Activated naive CD8-positive, alpha-beta T cell treated with anti-CD3 and anti-CD28 coated beads, Interleukin-2, amount 50 U/mL, for 24 hours (primary cell): ENCODE measurements at regions not wholly inside any gene's neighbourhood (a gene's known extent, or its start where the extent isn't known, plus 50 kb on each side); places are given as distances from the start of the nearest gene placed in this dataset.
"Not testable (repeated sequence)": the region's sequence is repeated elsewhere in the genome, so short reads cannot be mapped to it uniquely, and the experiment has no call there.

Experiments used
- ATAC-seq: fragments of 150-1000 bp; cut with Tn5 transposase; one replicate; pipeline ENCODE4 v1.10.0; 2021
- DNase-seq: peaks from one replicate; pipeline ENCODE4 v3.0.0; 2021
- H3K27ac Mint-ChIP-seq: one replicate; pipeline ENCODE4 v1.8.0; 2021; ENCODE audit warnings: mild to moderate bottlenecking, mixed read lengths
- H3K27me3 Mint-ChIP-seq: one replicate; pipeline ENCODE4 v1.8.0; 2021; ENCODE audit warnings: mixed read lengths
- H3K36me3 Mint-ChIP-seq: one replicate; pipeline ENCODE4 v1.8.0; 2021; ENCODE audit warnings: low read depth, mixed read lengths
- H3K4me1 Mint-ChIP-seq: one replicate; pipeline ENCODE4 v1.8.0; 2021; ENCODE audit warnings: mixed read lengths
- H3K4me3 Mint-ChIP-seq: one replicate; pipeline ENCODE4 v1.8.0; 2021; ENCODE audit warnings: mild to moderate bottlenecking, moderate library complexity, mixed read lengths
- H3K9me3 Mint-ChIP-seq: one replicate; pipeline ENCODE4 v1.8.0; 2021; ENCODE audit warnings: mixed read lengths

DNA sequence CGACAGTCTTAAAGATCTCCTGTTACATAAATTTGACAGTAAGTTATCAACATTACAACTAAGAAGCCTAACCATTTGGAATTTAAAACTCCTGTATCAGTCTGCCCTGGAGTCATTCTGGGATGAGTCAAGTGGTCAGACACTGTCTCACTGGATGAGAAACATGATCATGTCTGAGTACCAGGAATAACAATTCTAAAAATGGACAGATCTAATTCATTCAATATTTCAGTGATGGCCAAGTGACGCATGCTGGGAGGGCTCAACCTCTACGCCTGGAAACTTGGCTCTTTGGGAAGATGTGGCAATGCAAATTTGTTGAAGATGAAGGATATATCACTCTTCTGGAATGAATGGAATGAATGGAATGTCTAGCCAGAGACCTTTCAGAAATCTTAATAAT lies 1427.2 kb downstream of the STIM2 start:
- DNase-seq, result no peak
- Mint-ChIP-seq H3K36me3 (no peaks in the 10 kb centered on the region), H3K9me3 (peaks cover 21% of the 10 kb centered on the region), H3K27ac (no peak overlapping the region), H3K4me3 (no peak overlapping the region), H3K4me1 (no peaks in the 10 kb centered on the region), H3K27me3 (no peaks in the 10 kb centered on the region)
- no peak for ATAC-seq

DNA sequence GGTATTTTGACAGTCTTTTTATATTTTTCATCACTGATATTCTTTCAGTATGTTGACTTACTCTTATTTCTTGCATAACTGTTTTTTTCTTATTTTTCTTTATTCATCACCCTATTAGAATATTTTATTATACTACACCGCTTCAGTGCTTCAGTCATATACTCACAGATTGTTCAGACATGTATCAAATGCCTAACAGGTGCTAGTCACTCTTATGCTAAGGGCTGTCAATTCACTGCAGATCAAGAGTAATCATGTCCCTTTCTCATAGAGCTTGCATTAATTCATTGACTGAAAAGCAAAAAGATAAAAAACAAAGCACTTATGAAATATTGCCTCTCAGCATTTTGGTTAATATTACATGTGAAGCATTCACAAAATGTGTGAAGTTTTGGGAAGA lies 1435.6 kb downstream of the STIM2 start:
- H3K9me3 Mint-ChIP-seq, result peaks cover 13% of the 10 kb centered on the region
- DNase-seq (no peak), ATAC-seq (no peak)
- H3K4me3 Mint-ChIP-seq, result no peak overlapping the region
- H3K36me3 Mint-ChIP-seq, result no peaks in the 10 kb centered on the region
- no peaks in the 10 kb centered on the region for H3K27me3 Mint-ChIP-seq
- no peaks in the 10 kb centered on the region for H3K4me1 Mint-ChIP-seq
- H3K27ac Mint-ChIP-seq, result no peak overlapping the region

DNA sequence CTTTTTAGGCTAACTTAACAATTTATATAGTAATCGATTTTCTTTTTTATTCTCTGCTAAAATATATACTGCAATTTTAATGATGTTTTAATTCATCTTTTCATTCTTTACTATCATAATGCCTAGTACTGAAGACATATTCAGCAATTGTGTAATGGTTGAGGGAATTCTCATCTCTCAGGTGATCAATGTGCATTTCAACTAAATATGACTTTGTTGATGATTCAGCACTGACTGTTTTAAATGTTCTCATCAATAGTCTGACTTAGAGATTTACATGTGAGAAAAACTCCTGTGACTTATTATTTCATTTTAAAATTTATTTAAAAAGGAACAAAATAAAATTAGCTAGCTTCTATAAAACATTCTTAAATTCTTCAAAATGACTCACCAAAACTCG lies 1450.3 kb downstream of the STIM2 start:
- DNase-seq (no peak), ATAC-seq (no peak)
- Mint-ChIP-seq H3K4me1 (no peaks in the 10 kb centered on the region), H3K27me3 (no peaks in the 10 kb centered on the region), H3K27ac (no peak overlapping the region), H3K9me3 (peaks cover 6% of the 10 kb centered on the region), H3K36me3 (no peaks in the 10 kb centered on the region), H3K4me3 (no peak overlapping the region)

DNA sequence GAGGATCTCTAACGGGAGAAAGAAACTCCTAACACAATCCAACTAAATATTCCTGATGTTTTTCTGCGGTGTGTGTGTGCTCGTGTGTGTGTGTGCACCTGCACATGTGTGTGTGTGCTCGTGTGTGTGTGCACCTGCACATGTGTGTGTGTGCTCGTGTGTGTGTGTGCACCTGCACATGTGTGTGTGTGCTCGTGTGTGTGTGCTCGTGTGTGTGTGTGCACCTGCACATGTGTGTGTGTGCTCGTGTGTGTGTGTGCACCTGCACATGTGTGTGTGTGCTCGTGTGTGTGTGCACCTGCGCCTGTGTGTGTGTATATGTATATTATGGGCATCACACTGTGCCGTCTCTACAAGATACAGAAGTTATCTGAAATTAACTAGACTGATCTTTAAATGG lies 1451.9 kb downstream of the STIM2 start:
- not testable (repeated sequence) for H3K9me3 Mint-ChIP-seq, H3K27ac Mint-ChIP-seq, H3K4me1 Mint-ChIP-seq, DNase-seq, ATAC-seq, H3K4me3 Mint-ChIP-seq, H3K27me3 Mint-ChIP-seq, H3K36me3 Mint-ChIP-seq

DNA sequence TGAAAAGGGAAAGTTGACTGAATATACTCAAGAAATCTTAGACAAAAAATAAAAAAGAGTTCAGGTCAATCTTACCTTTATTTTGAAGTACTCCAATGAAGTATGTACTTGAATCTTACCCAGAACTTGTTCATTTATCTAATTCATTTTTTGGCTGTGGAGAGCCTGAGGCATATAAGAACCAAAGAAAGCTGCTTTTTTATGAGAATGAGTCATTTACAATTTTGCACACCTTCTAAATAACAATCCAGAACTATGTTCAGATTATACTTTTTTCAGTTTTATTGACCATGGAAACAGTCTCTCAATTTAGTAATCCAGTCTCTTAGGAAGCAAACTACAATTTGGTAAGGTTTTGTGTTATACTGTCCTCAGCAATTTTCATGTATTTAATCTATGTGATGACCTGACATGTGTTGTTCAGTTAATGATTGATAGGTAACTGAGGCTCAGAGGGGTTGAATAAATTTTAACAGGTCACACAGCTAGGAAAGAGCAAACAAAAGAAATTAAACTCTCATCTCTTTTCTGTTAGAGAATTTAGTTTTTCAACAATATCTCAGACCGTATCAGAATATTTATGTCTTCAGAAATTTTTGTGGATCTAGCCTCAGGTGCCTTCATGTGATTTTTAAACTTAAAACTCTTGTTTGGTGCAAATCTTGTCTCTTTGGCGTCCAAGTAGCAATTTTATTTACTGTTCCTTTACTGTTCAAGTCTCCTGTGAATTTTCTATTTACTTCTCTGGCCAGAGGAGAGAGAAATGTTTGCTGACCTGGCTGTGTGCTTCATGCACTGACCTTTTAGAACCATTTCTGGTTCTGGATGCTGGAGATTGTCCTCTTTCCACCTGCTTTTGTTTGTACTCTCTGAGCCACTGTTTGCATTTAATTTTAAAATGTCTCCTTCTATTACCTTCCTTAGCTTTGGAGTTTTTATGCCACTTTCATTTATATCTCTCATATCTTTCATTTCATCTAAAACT lies 1453.4 kb downstream of the STIM2 start:
- no peak for DNase-seq
- no peak overlapping the region for H3K27ac Mint-ChIP-seq
- no peaks in the 10 kb centered on the region for H3K27me3 Mint-ChIP-seq
- no peak for ATAC-seq
- no peak overlapping the region for H3K4me3 Mint-ChIP-seq
- no peaks in the 10 kb centered on the region for H3K4me1 Mint-ChIP-seq
- no peaks in the 10 kb centered on the region for H3K36me3 Mint-ChIP-seq
- H3K9me3 Mint-ChIP-seq, result peaks cover 6% of the 10 kb centered on the region

DNA sequence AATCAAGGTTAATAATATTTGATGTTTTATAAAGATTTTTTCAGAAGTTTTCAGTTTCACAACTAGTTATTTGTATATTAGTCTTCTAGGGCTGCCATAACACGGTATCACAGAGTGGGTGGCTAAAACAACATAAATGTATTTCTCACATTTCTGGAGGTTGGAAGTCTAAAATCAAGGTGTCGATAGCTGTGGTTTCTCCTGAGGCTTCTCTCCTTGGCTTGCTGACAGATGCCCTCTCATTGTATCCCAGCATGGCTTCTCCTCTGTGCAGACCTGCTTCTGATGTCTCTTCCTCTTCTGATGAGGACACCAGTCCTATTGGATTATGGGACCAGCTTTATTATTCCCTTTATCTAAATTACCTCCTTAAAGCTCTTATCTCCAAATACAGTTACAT lies 1456.6 kb downstream of the STIM2 start:
- no peaks in the 10 kb centered on the region for H3K36me3 Mint-ChIP-seq
- H3K9me3 Mint-ChIP-seq, result peaks cover 9% of the 10 kb centered on the region
- H3K27ac Mint-ChIP-seq, result no peak overlapping the region
- no peaks in the 10 kb centered on the region for H3K4me1 Mint-ChIP-seq
- DNase-seq, result no peak
- H3K27me3 Mint-ChIP-seq, result no peaks in the 10 kb centered on the region
- ATAC-seq, result no peak
- H3K4me3 Mint-ChIP-seq, result no peak overlapping the region

DNA sequence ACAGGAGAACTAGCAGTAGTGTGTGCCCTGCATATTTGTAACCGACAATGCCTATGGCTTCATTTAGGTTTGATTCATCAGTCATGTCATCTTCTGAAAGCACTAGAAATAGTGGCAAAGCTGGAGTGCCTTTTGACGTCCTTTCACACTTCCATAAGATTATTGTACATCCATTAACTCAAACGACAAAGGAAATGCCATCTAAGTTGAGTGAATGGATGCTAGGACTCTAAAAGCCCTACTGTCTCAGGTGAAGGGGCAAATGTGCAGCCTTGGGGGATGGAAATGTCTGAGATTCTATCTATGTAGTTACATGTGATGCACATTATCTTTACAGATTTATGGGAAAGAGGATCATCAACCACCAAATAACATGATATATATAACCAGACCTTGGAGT lies 1473.6 kb downstream of the STIM2 start:
- no peak for DNase-seq
- H3K27ac Mint-ChIP-seq, result no peak overlapping the region
- H3K27me3 Mint-ChIP-seq, result no peaks in the 10 kb centered on the region
- H3K4me3 Mint-ChIP-seq, result no peak overlapping the region
- H3K4me1 Mint-ChIP-seq, result no peaks in the 10 kb centered on the region
- H3K36me3 Mint-ChIP-seq, result no peaks in the 10 kb centered on the region
- H3K9me3 Mint-ChIP-seq, result peaks cover 5% of the 10 kb centered on the region
- ATAC-seq, result no peak

DNA sequence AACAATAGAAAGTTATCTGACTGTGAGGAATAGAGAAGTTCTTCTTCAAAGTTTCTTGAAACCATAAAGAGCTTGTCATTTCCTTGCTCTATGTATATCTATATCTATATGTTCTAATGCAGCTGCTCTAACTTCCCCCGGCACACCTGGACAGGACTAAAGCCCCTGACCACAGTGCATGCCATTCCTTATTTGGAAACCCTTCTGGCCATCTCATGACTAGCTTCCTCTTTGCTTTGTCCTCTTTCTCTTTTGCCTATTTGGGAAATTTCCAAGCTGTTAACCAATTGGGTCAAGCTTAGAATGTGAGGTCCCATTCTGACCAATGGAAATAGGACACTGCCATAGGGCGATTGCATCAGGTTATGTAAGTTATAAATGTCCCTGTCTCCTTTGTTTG lies 1481.1 kb downstream of the STIM2 start:
- H3K4me3 Mint-ChIP-seq, result no peak overlapping the region
- H3K4me1 Mint-ChIP-seq, result no peaks in the 10 kb centered on the region
- DNase-seq, result no peak
- no peaks in the 10 kb centered on the region for H3K36me3 Mint-ChIP-seq
- no peak overlapping the region for H3K27ac Mint-ChIP-seq
- no peaks in the 10 kb centered on the region for H3K27me3 Mint-ChIP-seq
- peaks cover 21% of the 10 kb centered on the region for H3K9me3 Mint-ChIP-seq
- no peak for ATAC-seq

DNA sequence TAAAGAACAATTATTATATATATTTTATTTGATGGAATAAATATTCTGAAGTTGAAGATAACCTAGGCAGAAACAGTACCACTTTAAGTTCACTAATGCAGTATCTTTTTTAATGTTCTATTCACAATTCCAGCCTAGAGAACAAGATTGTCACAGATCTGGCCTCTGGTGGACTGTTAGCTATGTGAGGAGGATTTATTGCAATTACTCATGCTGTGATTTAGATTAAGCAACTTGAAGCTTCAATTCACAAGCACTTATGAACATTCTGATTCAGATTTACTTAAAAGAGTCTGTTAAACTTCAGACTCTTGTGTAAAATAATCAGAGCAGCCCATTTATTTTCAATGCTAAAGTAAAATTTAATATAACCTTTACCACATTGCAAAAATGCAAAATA lies 1489.8 kb downstream of the STIM2 start:
- ATAC-seq (no peak), DNase-seq (no peak)
- no peaks in the 10 kb centered on the region for H3K4me1 Mint-ChIP-seq
- H3K27ac Mint-ChIP-seq, result no peak overlapping the region
- no peak overlapping the region for H3K4me3 Mint-ChIP-seq
- no peaks in the 10 kb centered on the region for H3K36me3 Mint-ChIP-seq
- H3K9me3 Mint-ChIP-seq, result peaks cover 4% of the 10 kb centered on the region
- no peaks in the 10 kb centered on the region for H3K27me3 Mint-ChIP-seq

DNA sequence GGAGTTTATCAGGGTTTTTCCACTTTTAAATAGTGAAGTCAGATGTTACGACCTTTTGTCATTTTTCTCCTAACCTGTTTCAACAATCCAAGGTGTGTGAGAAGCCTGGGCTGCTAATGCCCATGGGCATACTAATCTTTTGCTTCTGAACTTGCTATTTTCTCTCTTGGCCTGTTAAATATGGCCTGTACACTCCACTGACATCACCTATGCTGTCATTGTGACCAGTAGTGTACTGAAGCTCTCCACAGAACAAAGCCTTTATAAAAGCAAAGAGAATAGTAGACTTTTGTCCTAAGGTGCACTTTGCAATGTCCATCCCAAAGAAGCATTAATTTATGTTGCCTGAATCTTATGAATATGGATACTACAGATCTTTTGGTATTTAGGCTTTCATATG lies 1490.5 kb downstream of the STIM2 start:
- no peaks in the 10 kb centered on the region for H3K4me1 Mint-ChIP-seq

DNA sequence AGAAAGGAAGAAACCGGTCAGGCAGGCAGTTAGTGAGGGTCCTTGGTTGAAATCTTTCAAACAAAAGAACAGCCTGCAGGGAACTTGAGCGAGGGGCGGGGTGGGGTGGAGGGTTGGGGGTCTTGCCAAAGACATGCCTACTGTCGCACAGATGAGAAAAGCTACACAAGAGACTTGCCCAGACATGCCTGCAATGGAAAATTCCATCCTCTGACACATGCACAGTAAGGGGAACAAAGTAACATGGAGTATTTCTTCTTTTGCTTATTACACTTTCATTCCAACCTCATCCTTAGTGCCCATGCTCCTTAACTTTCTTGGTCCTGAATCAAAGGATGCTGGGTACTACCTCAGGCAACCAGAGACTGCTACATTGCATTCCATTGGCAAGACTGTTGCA lies 1491.2 kb downstream of the STIM2 start:
- DNase-seq (no peak), ATAC-seq (no peak)
- no peaks in the 10 kb centered on the region for H3K4me1 Mint-ChIP-seq
- H3K9me3 Mint-ChIP-seq, result peaks cover 6% of the 10 kb centered on the region
- no peaks in the 10 kb centered on the region for H3K27me3 Mint-ChIP-seq
- H3K4me3 Mint-ChIP-seq, result no peak overlapping the region
- no peaks in the 10 kb centered on the region for H3K36me3 Mint-ChIP-seq
- no peak overlapping the region for H3K27ac Mint-ChIP-seq

More for the DNA sequence above, 1490.5 kb downstream of the STIM2 start:
- Mint-ChIP-seq H3K27me3 (no peaks in the 10 kb centered on the region), H3K36me3 (no peaks in the 10 kb centered on the region), H3K4me3 (no peak overlapping the region), H3K27ac (no peak overlapping the region), H3K9me3 (peaks cover 5% of the 10 kb centered on the region)
- ATAC-seq, result no peak
- no peak for DNase-seq

DNA sequence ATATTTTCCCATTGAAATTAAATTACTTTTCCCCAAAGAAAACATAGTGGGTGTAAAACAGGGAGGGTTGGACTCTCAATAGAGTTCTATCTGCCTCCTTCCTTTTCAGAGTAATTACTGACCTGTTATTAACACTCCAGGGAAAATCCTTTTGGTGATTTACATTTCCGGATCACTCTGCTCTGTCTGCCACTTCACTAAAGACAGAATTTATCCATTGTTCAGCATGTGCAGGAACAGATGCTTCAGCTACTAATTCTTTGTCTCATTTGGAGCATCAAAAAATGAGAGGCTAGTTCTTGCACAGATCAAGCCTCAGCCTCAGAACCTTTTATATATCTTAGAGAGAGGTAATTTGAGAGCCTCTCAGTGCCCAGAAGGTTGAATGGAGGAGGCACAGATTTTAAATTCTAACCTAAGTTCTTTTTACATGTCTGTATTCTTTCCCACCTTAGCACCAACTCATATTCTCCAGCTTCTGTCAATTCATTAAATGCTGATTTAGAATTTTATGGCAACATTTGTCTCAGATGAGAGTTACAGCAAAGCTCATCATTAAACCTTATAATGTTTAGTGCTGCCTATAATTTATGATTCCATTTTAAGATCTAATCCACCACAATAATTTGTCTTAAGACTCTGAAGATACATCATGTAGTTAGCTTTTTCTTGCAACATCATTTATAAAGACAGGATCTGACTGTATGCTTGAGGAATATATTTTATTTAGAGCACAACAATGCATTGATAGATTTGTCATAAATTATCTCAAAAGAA lies 1494.4 kb downstream of the STIM2 start:
- no peak for ATAC-seq
- H3K4me3 Mint-ChIP-seq, result no peak overlapping the region
- DNase-seq, result no peak
- no peaks in the 10 kb centered on the region for H3K36me3 Mint-ChIP-seq
- no peak overlapping the region for H3K27ac Mint-ChIP-seq
- H3K4me1 Mint-ChIP-seq, result no peaks in the 10 kb centered on the region
- H3K9me3 Mint-ChIP-seq, result peaks cover 10% of the 10 kb centered on the region
- no peaks in the 10 kb centered on the region for H3K27me3 Mint-ChIP-seq

DNA sequence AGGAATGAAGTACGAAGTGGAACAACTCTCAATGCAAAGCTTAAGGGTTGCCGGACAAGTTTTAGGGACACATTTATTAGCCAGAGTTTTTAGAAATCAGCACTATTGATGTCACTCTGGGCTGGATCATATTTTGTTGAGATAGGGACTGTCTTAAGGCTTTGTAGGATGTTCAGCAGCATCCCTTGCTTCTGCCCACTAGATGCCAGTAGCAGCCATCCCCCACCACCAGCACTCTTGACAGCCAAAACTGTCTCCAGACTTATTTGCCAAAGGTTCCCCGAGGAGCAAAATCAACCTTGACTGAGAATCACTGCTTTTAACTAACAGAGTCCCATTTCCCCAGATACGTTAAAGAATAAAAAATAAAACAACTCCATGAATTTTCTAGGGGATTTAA lies 1497.3 kb downstream of the STIM2 start:
- no peaks in the 10 kb centered on the region for H3K27me3 Mint-ChIP-seq
- H3K4me3 Mint-ChIP-seq, result no peak overlapping the region
- no peaks in the 10 kb centered on the region for H3K36me3 Mint-ChIP-seq
- H3K9me3 Mint-ChIP-seq, result peaks cover 10% of the 10 kb centered on the region
- H3K27ac Mint-ChIP-seq, result no peak overlapping the region
- H3K4me1 Mint-ChIP-seq, result no peaks in the 10 kb centered on the region
- DNase-seq (no peak), ATAC-seq (no peak)

DNA sequence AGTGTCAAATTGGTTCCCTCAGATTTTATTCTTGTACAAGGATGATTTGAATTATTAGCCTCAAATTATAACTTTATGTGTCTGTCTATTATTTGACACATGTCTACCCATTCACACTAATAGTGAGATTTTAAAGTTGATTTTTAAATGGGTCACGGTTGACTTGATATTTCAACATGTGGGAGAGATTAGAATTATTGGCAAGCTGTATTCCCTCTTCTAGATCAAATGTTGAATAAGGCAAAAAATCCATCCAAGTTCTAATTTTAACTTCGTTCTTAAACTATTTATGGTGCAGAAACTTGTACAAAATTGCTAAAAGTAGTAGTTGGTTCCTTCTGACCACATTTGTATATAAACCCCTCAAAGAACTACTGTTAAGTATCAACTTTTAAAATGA lies 1498.0 kb downstream of the STIM2 start:
- Mint-ChIP-seq H3K27me3 (no peaks in the 10 kb centered on the region), H3K27ac (no peak overlapping the region), H3K9me3 (peaks cover 13% of the 10 kb centered on the region), H3K4me3 (no peak overlapping the region), H3K36me3 (no peaks in the 10 kb centered on the region), H3K4me1 (no peaks in the 10 kb centered on the region)
- ATAC-seq, result no peak
- DNase-seq, result no peak

DNA sequence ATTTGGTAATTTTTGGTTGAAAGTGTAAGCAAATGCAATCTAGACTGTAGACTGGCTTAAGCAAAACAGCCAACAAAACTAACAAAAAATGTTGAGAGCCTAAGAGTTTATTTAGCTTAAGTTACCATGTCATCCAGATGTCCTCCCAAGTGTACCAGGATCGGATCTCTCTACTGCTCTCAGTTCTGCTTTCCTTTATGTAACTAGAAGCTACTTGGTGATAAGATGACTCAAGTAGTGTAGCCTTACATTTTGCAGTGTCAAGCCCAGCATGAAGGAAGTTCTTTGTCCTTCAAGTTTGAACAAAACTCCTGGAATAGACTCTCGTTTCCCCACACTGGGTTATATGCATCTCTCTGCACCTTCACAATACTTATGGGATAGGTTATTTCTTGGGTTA lies 1500.0 kb downstream of the STIM2 start:
- Mint-ChIP-seq H3K9me3 (peaks cover 8% of the 10 kb centered on the region), H3K4me3 (no peak overlapping the region), H3K36me3 (no peaks in the 10 kb centered on the region), H3K4me1 (no peaks in the 10 kb centered on the region), H3K27me3 (no peaks in the 10 kb centered on the region), H3K27ac (no peak overlapping the region)
- ATAC-seq, result no peak
- DNase-seq, result no peak
